Fibroblast of skin of scalp (primary cell): ENCODE measurements at regions not wholly inside any gene's neighbourhood (a gene's known extent, or its start where the extent isn't known, plus 50 kb on each side); places are given as distances from the start of the nearest gene placed in this dataset.
A peak's percentile ranks its signal among the peaks of the same experiment; 100 is the strongest.

Experiments used
- DNase-seq: peaks from one replicate; pipeline ENCODE4 v3.0.0-alpha.2; 2013

- peak; percentile 27 for DNase-seq
Observed at GRCh38 chr11:103530257-103530656, 421.0 kb downstream of the DYNC2H1 start.

- DNase-seq, result peak; percentile 87
Observed at GRCh38 chr11:103532133-103532788, 423.0 kb downstream of the DYNC2H1 start.

GRCh38 chr11:103534191-103534590 is 425.0 kb downstream of the DYNC2H1 start:
- DNase-seq, result no peak

GRCh38 chr11:103534959-103535358 is 425.7 kb downstream of the DYNC2H1 start:
- no peak for DNase-seq

GRCh38 chr11:103536335-103536722 is 427.1 kb downstream of the DYNC2H1 start:
- DNase-seq, result no peak

GRCh38 chr11:103537904-103538502 is 428.8 kb downstream of the DYNC2H1 start:
- DNase-seq, result peak; percentile 43

GRCh38 chr11:103539166-103539565 is 429.9 kb downstream of the DYNC2H1 start:
- DNase-seq, result no peak

GRCh38 chr11:103541186-103541795 is 432.1 kb downstream of the DYNC2H1 start:
- no peak for DNase-seq

- no peak for DNase-seq
Observed at GRCh38 chr11:103542851-103543250, 433.6 kb downstream of the DYNC2H1 start.

GRCh38 chr11:103543456-103543855 is 434.2 kb downstream of the DYNC2H1 start:
- no peak for DNase-seq

- DNase-seq, result peak; percentile 15
Observed at GRCh38 chr11:103544874-103545273, 435.6 kb downstream of the DYNC2H1 start.

GRCh38 chr11:103545551-103545950 is 436.3 kb downstream of the DYNC2H1 start:
- no peak for DNase-seq

GRCh38 chr11:103546236-103546635 is 437.0 kb downstream of the DYNC2H1 start:
- DNase-seq, result peak; percentile 60

GRCh38 chr11:103547024-103547423 is 437.8 kb downstream of the DYNC2H1 start:
- no peak for DNase-seq

GRCh38 chr11:103547691-103548090 is 438.5 kb downstream of the DYNC2H1 start:
- no peak for DNase-seq

- no peak for DNase-seq
Observed at GRCh38 chr11:103548838-103549237, 439.6 kb downstream of the DYNC2H1 start.

- peak; percentile 51 for DNase-seq
Observed at GRCh38 chr11:103550811-103551210, 441.6 kb downstream of the DYNC2H1 start.

- no peak for DNase-seq
Observed at GRCh38 chr11:103552086-103552485, 442.9 kb downstream of the DYNC2H1 start.

- DNase-seq, result no peak
Observed at GRCh38 chr11:103556171-103556570, 446.9 kb downstream of the DYNC2H1 start.

GRCh38 chr11:103566116-103566515 is 456.9 kb downstream of the DYNC2H1 start:
- DNase-seq, result no peak

- DNase-seq, result no peak
Observed at GRCh38 chr11:103581760-103582159, 454.7 kb upstream of the DDI1 start.

- no peak for DNase-seq
Observed at GRCh38 chr11:103582351-103582909, 454.0 kb upstream of the DDI1 start.

- no peak for DNase-seq
Observed at GRCh38 chr11:103584021-103584420, 452.4 kb upstream of the DDI1 start.

GRCh38 chr11:103584720-103585119 is 451.7 kb upstream of the DDI1 start:
- DNase-seq, result no peak
